ENCODE measurements at regions not wholly inside any gene's neighbourhood (a gene's known extent, or its start where the extent isn't known, plus 50 kb on each side); places are given as distances from the start of the nearest gene placed in this dataset.

GRCh38 chr10:92773776-92774175 lies 74.5 kb upstream of the EXOC6 start:
- Histone ChIP-seq H3K9me3 (ENCODE audit: insufficient read depth, low read depth, low read length) (no peaks in the 10 kb centered on the region), H3K27ac (ENCODE audit: low read depth, low read length) (no peak overlapping the region), H4K8ac (ENCODE audit: low read depth, low read length) (no peak overlapping the region), H3K4me1 (ENCODE audit: control insufficient read depth in 1 of 2, insufficient read depth in 2 of 2, low read length in 2 of 2) (no peaks in the 10 kb centered on the region), H3K79me2 (ENCODE audit: control insufficient read depth, insufficient read depth, low read length, poor library complexity) (no peaks in the 10 kb centered on the region), H3K18ac (ENCODE audit: low read length) (no peak overlapping the region), H3K14ac (ENCODE audit: low read length) (no peak overlapping the region), H3K79me1 (ENCODE audit: low read length) (no peaks in the 10 kb centered on the region), H3K4ac (ENCODE audit: low read depth, low read length) (no peak overlapping the region), H2BK5ac (ENCODE audit: low read depth, low read length, poor library complexity) (no peak overlapping the region), H2AFZ (ENCODE audit: insufficient read depth, low read length, poor library complexity) (no peak overlapping the region), H3K23ac (ENCODE audit: low read length) (no peak overlapping the region), H3K4me2 (ENCODE audit: low read length) (no peak overlapping the region), H3K36me3 (ENCODE audit: control insufficient read depth in 1 of 2, insufficient read depth in 2 of 2, low read length in 2 of 2) (no peaks in the 10 kb centered on the region), H3K4me3 (ENCODE audit: low read depth, low read length) (no peak overlapping the region), H3K27me3 (ENCODE audit: insufficient read depth, low read length) (no peaks in the 10 kb centered on the region), H4K12ac (ENCODE audit: low read depth, low read length) (no peak overlapping the region), H4K91ac (ENCODE audit: low read depth, low read length) (no peak overlapping the region), H2BK120ac (ENCODE audit: insufficient read depth, low read length, poor library complexity) (no peak overlapping the region), H3K9ac (ENCODE audit: low read length) (no peak overlapping the region), H2AK5ac (ENCODE audit: low read length) (no peak overlapping the region), H2BK12ac (ENCODE audit: low read length) (no peak overlapping the region)
- peak in 1 of 2 donors; percentile 52 for DNase-seq

GRCh38 chr10:92778091-92778490 lies 70.2 kb upstream of the EXOC6 start:
- Histone ChIP-seq H3K36me3 (ENCODE audit: control insufficient read depth in 1 of 2, insufficient read depth in 2 of 2, low read length in 2 of 2) (no peaks in the 10 kb centered on the region), H3K18ac (ENCODE audit: low read length) (no peak overlapping the region), H3K27me3 (ENCODE audit: insufficient read depth, low read length) (no peaks in the 10 kb centered on the region), H2AK5ac (ENCODE audit: low read length) (no peak overlapping the region), H3K9ac (ENCODE audit: low read length) (no peak overlapping the region), H3K23ac (ENCODE audit: low read length) (no peak overlapping the region), H3K4me1 (ENCODE audit: control insufficient read depth in 1 of 2, insufficient read depth in 2 of 2, low read length in 2 of 2) (no peaks in the 10 kb centered on the region), H2BK5ac (ENCODE audit: low read depth, low read length, poor library complexity) (no peak overlapping the region), H3K14ac (ENCODE audit: low read length) (no peak overlapping the region), H3K79me2 (ENCODE audit: control insufficient read depth, insufficient read depth, low read length, poor library complexity) (no peaks in the 10 kb centered on the region), H3K9me3 (ENCODE audit: insufficient read depth, low read depth, low read length) (no peaks in the 10 kb centered on the region), H4K12ac (ENCODE audit: low read depth, low read length) (no peak overlapping the region), H2BK120ac (ENCODE audit: insufficient read depth, low read length, poor library complexity) (no peak overlapping the region), H2AFZ (ENCODE audit: insufficient read depth, low read length, poor library complexity) (no peak overlapping the region), H3K4me2 (ENCODE audit: low read length) (no peak overlapping the region), H4K8ac (ENCODE audit: low read depth, low read length) (no peak overlapping the region), H2BK12ac (ENCODE audit: low read length) (no peak overlapping the region), H3K4me3 (ENCODE audit: low read depth, low read length) (no peak overlapping the region), H3K27ac (ENCODE audit: low read depth, low read length) (no peak overlapping the region), H4K91ac (ENCODE audit: low read depth, low read length) (no peak overlapping the region), H3K4ac (ENCODE audit: low read depth, low read length) (no peak overlapping the region), H3K79me1 (ENCODE audit: low read length) (no peaks in the 10 kb centered on the region)
- no CpG with 5 or more reads among the region's 1 CpG for WGBS (ENCODE audit: extremely low coverage, insufficient coverage, insufficient read length)
- peak in 1 of 2 donors; percentile 24 for DNase-seq

DNA sequence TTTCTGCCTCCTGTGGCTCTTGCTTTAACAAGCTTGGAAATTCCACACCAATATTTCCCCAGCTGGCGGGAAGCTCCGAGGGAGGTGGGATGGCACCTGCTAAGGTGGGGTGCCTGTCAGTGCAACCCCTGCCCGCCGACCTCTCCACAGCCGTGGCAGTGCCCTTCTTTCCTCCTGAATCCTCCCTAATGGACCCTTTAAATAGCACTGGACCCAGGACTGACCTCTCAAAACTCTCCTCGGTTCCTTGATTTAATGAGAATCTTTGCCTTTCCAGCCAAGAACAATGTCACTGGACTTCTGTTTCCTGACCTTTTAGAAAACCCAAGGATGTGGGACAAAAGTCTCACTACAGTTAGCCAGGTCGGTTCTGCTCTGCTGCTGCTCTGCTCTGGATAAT lies 63.2 kb upstream of the EXOC6 start:
- no peak overlapping the region for H4K8ac ChIP-seq (ENCODE audit: low read depth, low read length)
- no peak overlapping the region for H3K9ac ChIP-seq (ENCODE audit: low read length)
- no peaks in the 10 kb centered on the region for H3K4me1 ChIP-seq (ENCODE audit: control insufficient read depth in 1 of 2, insufficient read depth in 2 of 2, low read length in 2 of 2)
- H3K9me3 ChIP-seq (ENCODE audit: insufficient read depth, low read depth, low read length) = no peaks in the 10 kb centered on the region
- H3K36me3 ChIP-seq (ENCODE audit: control insufficient read depth in 1 of 2, insufficient read depth in 2 of 2, low read length in 2 of 2) = no peaks in the 10 kb centered on the region
- no peak overlapping the region for H2AFZ ChIP-seq (ENCODE audit: insufficient read depth, low read length, poor library complexity)
- H3K14ac ChIP-seq (ENCODE audit: low read length) = no peak overlapping the region
- no peak for DNase-seq
- no peak overlapping the region for H2AK5ac ChIP-seq (ENCODE audit: low read length)
- no CpG with 5 or more reads among the region's 7 CpGs for WGBS (ENCODE audit: extremely low coverage, insufficient coverage, insufficient read length)
- H3K18ac ChIP-seq (ENCODE audit: low read length) = no peak overlapping the region
- no peak overlapping the region for H2BK5ac ChIP-seq (ENCODE audit: low read depth, low read length, poor library complexity)
- no peak overlapping the region for H3K4ac ChIP-seq (ENCODE audit: low read depth, low read length)
- H3K23ac ChIP-seq (ENCODE audit: low read length) = no peak overlapping the region
- no peaks in the 10 kb centered on the region for H3K79me2 ChIP-seq (ENCODE audit: control insufficient read depth, insufficient read depth, low read length, poor library complexity)
- no peak overlapping the region for H3K4me3 ChIP-seq (ENCODE audit: low read depth, low read length)
- H2BK12ac ChIP-seq (ENCODE audit: low read length) = no peak overlapping the region
- no peak overlapping the region for H3K4me2 ChIP-seq (ENCODE audit: low read length)
- H3K79me1 ChIP-seq (ENCODE audit: low read length) = no peaks in the 10 kb centered on the region
- H4K12ac ChIP-seq (ENCODE audit: low read depth, low read length) = no peak overlapping the region
- H3K27ac ChIP-seq (ENCODE audit: low read depth, low read length) = no peak overlapping the region
- H3K27me3 ChIP-seq (ENCODE audit: insufficient read depth, low read length) = no peaks in the 10 kb centered on the region
- H4K91ac ChIP-seq (ENCODE audit: low read depth, low read length) = no peak overlapping the region
- no peak overlapping the region for H2BK120ac ChIP-seq (ENCODE audit: insufficient read depth, low read length, poor library complexity)

DNA sequence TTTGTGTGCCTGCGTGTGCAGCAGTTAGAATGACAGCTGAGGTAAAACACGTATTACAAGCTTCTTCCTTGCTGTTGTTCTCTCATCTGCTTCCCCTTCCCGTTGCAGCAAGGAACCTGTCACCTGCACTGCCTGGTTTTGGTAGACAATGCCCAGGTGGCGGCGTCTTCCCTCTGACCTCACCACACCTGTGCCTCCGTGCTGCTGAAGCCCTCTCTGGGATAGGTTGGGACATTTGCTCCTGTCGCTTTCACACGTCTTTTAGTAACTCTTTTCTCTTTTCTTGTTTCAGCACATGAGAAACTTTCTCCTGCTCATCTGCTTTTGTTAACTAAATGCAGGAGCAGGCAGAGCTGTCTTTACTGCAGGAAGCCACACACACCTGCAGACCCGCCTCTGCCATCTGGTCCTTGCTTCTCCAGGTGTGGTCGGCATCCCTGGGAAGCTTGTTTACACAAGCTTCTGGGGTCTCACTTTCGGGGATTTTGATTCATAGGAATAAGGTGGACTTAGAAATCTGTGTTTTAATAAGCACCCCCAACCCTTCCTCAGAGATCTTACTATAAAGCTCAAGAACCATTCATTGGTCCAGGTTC lies 60.7 kb upstream of the EXOC6 start:
- Histone ChIP-seq H3K36me3 (ENCODE audit: control insufficient read depth in 1 of 2, insufficient read depth in 2 of 2, low read length in 2 of 2) (no peaks in the 10 kb centered on the region), H3K4me2 (ENCODE audit: low read length) (no peak overlapping the region), H3K18ac (ENCODE audit: low read length) (no peak overlapping the region), H2AK5ac (ENCODE audit: low read length) (no peak overlapping the region), H2AFZ (ENCODE audit: insufficient read depth, low read length, poor library complexity) (no peak overlapping the region), H3K4ac (ENCODE audit: low read depth, low read length) (no peak overlapping the region), H3K9me3 (ENCODE audit: insufficient read depth, low read depth, low read length) (no peaks in the 10 kb centered on the region), H3K4me3 (ENCODE audit: low read depth, low read length) (no peak overlapping the region), H3K79me1 (ENCODE audit: low read length) (no peaks in the 10 kb centered on the region), H3K9ac (ENCODE audit: low read length) (no peak overlapping the region), H3K14ac (ENCODE audit: low read length) (no peak overlapping the region), H3K27me3 (ENCODE audit: insufficient read depth, low read length) (no peaks in the 10 kb centered on the region), H2BK5ac (ENCODE audit: low read depth, low read length, poor library complexity) (no peak overlapping the region), H3K23ac (ENCODE audit: low read length) (no peak overlapping the region), H3K4me1 (ENCODE audit: control insufficient read depth in 1 of 2, insufficient read depth in 2 of 2, low read length in 2 of 2) (no peaks in the 10 kb centered on the region), H3K27ac (ENCODE audit: low read depth, low read length) (no peak overlapping the region), H2BK12ac (ENCODE audit: low read length) (no peak overlapping the region), H4K12ac (ENCODE audit: low read depth, low read length) (no peak overlapping the region), H4K8ac (ENCODE audit: low read depth, low read length) (no peak overlapping the region), H4K91ac (ENCODE audit: low read depth, low read length) (no peak overlapping the region), H3K79me2 (ENCODE audit: control insufficient read depth, insufficient read depth, low read length, poor library complexity) (no peaks in the 10 kb centered on the region), H2BK120ac (ENCODE audit: insufficient read depth, low read length, poor library complexity) (no peak overlapping the region)
- WGBS (ENCODE audit: extremely low coverage, insufficient coverage, insufficient read length) = no CpG with 5 or more reads among the region's 11 CpGs
- DNase-seq = no peak

All from trophoblast cell (in vitro differentiated cells and primary cell).